NCI-H128 (cell line): ENCODE measurements at regions not wholly inside any gene's neighbourhood (a gene's known extent, or its start where the extent isn't known, plus 50 kb on each side); places are given as distances from the start of the nearest gene placed in this dataset.

Experiments
- DNase-seq: peaks from one replicate; lab custom pipeline; 2025; ENCODE audit not compliant: unreplicated experiment; lab: John Stamatoyannopoulos, UW

GRCh38 chr2:128490881-128491691 is 172.4 kb upstream of the HS6ST1 start:
- no peak for DNase-seq

DNA sequence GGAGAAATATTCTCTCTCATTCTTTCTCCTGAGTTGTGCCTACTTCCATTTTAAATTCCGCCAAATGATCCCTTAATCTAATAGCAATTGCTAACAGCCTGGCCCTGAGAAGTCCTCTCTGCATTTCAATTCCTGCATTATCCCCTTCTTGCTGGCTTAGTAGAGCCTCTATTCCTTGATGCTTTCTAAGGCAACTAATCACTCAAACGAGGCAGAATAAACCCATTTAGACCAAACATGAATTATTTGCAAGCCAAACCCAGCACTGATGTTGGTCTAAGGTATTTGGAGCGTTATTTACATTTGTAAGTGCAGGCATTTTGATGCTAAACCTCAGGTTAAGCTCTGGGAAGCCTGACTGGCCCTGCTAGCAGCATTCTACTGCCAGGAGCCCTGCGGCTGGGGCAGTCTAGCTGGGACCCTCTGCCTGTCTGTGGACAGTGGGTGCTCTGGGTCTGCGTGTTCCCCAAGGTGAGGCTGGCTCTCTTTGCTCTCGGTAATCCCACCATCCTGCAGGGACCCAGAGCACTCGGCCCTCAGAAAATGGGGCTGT is 173.1 kb upstream of the HS6ST1 start:
- no peak for DNase-seq

- DNase-seq = no peak
Measured at GRCh38 chr2:128492966-128493811, 174.5 kb upstream of the HS6ST1 start.

- DNase-seq = no peak
Measured at GRCh38 chr2:128493880-128494279, 175.2 kb upstream of the HS6ST1 start.

GRCh38 chr2:128494307-128494639 is 175.6 kb upstream of the HS6ST1 start:
- DNase-seq = no peak

DNA sequence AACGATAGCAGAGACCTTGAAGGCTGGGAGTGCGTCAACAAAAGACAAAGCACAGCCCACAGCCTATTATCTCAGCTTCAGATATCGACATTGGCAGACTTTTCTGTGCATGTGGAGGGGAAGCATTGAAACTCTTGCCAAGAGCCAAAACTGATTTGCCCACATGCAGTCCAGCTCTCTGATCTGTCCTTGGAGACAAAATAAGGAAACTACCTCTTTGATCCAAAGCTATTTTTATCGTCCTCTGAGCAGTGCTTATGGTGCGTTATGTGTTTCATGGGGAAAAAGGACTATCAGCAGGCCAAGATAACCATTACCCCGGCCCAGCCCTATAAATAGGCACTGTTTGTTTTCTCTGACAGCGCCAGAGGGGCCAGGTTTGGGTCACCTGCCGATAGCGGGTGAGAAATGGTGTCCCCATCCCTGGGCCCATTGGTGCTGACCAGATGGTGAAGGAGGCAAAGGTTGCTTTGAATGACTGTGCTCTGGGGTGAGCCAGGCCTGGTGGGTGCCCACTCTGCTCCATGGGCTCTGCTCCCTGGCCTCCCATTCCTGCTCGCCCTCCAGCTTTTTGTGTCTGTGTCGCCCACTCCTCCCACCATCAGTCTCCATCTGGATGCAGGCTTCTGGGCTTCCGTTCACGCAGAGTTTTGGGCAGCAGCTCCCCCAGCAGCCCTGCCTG is 176.1 kb upstream of the HS6ST1 start:
- DNase-seq = no peak

DNA sequence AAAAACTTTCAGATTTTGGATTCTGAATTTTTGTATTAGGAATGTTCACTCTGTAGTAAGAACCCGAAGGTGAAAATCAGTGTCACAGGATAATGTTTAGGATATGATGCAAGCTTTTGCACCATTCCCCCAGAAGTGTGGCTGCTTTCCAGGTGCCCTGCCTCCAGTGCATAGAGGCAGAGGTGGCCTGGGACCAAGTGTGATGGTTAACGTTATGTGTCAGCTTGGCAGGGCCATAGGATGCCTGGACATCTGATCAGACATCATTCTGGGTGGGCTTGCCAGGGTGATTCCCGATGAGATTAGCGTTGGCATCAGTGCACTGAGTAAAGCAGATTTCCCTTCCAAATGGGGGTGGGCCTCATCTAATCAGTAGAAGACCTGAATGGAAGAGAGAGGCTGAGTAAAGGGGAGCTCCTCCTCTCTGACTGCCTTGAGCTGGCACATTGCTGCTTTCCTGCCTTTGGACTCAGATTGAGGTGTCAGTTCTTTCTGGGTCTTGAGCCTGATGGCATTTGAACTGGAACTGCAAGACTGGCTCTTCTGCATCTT is 177.4 kb upstream of the HS6ST1 start:
- no peak for DNase-seq

GRCh38 chr2:128496700-128497099 is 178.0 kb upstream of the HS6ST1 start:
- DNase-seq = no peak

GRCh38 chr2:128497461-128497860 is 178.8 kb upstream of the HS6ST1 start:
- DNase-seq = no peak

GRCh38 chr2:128498086-128498485 is 179.4 kb upstream of the HS6ST1 start:
- DNase-seq = no peak

- no peak for DNase-seq
Measured at GRCh38 chr2:128498589-128498988, 179.9 kb upstream of the HS6ST1 start.

DNA sequence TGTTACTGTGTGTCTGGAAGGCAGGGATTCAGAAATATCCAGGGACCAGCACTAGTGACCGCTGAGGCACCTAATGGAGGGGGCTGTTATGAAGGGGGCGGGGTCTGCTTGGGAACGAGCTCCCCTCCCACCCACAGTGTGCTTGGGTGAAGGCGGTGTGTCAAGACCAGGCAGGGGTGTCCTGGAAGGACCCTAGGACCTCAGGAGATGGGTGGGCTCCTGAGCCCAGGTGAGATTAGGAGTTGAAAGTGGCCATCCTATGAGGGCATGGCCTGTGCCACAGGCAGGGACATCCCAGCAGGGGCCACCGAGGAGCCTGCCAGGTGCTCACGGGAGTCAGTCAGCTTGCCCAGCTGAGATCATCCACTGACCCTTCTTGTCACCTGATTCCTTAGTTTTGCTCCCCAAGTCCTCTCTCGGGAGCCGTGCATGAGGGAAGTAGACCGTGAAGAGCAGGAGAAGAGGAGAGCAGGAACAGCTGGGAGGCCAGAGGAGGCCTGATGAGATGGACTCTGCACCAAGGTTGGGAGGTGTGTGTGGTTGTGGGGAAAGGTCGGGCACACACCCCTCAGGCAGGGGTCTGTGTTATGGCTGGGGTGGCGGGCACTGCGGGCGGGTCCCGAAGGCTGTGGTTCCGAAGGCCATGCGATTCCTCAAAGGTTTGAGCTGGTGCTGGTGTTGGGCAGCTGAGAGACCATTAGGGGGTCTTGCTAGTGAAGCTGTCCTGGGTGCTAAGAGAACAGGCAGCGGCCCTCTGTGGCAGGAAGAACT is 180.9 kb upstream of the HS6ST1 start:
- no peak for DNase-seq

DNA sequence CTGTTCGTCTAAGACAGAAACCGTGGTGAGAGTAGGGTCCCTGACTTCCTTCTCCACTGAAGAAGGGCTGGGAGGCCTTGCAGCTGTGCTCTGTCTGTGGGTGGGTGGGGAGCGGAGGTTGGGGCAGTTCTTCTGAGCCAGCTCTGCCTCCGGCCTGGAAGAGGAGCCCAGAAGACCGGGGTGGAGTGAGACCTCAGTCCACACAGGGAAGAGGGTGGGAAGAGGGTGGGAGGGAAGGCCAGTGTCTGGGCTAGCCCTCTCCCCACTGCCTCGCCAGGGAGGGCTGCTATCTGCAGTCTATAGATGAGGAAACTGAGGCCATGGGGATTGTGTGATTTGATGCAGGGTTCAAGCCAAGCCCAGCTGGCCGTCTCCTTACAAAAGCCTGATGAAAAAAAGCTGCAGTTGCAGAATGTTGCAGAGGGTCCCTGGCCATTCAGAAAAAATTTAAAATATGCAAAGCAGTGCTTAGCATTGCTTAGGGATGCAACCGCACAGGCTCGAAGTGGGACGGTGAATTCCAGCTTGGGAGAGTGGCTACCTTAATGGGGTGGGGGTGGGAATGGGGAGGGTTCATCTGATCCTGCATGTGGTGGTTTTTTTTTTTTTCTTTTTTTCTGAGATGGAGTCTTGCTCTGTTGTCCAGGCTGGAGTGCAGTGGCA is 181.6 kb upstream of the HS6ST1 start:
- no peak for DNase-seq

DNA sequence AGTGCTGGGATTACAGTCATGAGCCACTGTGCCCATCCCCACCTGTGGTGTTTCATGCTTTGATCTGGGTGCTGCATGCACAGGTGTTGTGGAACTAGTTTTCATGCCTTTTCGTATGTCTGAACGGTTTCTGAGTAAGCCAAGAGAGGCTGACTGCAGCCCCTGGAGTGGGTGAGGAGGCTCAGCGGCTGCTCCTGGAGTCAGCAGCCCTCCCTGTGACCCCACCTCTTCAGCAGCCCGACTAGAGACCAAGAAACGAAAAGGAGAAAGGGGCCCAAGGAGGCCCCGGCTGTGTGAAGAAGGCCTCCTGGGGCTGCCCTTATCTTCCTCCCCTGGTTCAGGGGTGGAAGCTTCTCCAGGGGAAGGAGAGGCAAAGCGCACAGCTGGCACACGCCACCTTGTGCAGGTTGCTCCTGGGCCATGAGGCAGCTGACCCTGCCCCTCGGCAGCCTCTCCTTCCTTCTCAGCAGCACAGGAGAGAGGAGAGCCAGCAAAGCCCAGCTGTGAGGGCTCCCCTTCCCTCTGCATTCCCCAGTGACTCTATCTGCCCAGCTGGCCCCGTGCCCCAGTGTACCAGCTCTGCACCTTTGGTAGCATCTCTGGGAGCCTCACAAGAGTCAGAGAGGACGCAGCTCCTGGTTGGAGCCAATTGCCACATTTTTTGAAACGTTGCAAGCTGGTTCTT is 182.5 kb upstream of the HS6ST1 start:
- DNase-seq = no peak

DNA sequence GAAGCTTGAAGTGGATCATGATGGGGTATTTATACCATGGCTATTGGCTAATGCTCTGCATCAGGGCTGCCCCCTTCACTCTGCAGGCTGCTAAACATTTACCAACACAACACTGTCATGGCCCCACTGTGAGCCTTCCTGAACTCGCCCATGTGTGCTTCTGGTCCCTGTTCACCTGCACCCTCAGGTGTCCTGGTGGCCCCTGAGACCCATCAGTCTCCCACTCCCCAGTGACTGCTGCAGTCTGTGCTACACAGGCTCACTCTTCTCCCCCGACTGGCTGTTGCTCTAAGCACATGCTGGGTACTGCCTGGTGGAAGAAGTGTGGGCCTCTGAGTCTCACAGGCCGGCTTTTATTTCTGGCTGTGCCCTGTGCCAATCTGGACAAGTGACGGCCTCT is 183.0 kb upstream of the HS6ST1 start:
- no peak for DNase-seq

- no peak for DNase-seq
Measured at GRCh38 chr2:128502200-128502599, 183.5 kb upstream of the HS6ST1 start.

DNA sequence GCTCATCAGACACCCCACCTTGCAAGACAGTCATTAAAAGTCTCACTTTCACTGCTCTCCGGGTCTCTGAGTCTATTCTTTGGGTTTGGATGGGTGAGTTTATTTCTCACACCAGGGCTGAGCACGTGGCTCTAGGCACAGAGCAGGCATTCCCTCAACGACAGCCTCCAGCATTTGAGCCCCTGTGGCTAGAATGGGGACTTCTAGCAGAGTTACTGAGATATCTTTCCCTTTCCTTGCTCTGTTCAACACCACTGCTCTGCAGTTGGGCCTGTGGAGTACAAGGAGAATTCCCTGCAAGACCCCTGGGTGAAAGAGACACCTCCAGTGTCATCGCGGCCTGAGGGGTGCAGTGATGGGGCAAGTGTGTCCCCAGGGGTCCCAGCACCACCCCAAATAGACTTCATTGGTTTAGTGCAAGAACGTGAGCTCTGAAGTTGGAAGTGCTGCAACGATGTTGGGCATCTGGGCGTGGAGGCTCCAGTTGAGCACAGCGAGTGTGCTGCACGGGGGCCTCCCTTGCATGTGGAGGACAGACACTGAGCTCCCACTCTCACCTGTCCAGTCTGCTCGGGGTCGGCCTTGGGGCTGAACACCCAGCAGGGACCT is 184.1 kb upstream of the HS6ST1 start:
- no peak for DNase-seq

- DNase-seq = no peak
Measured at GRCh38 chr2:128503399-128504245, 185.0 kb upstream of the HS6ST1 start.
